GM12878 (cell line): ENCODE measurements at regions not wholly inside any gene's neighbourhood (a gene's known extent, or its start where the extent isn't known, plus 50 kb on each side); places are given as distances from the start of the nearest gene placed in this dataset.

ENCODE experiments used
- ATAC-seq: fragments of 200-7000 bp; cut with Tn5 transposase; 3 replicates; pipeline ENCODE4 v1.9.1; 2020; ENCODE audit warnings: mild to moderate bottlenecking, moderate library complexity
- BruUV-seq: library from RNA; stranded (reverse); fragments of 400-500 nt; replicated peaks from 2 replicates; lab custom pipeline; 2021; lab: Mats Ljungman, UMichigan
- CTCF ChIA-PET: fragments of 300-600 bp; sonication (Branson Sonifier 250); formaldehyde crosslinking; extraction: SDS; loops from one replicate; lab custom pipeline; 2021; ENCODE audit warnings: inconsistent platforms; lab: Yijun Ruan, JAX
- POLR2A ChIA-PET: fragments of 350-600 bp; formaldehyde crosslinking; extraction: SDS; loops from one replicate; lab custom pipeline; 2021; ENCODE audit warnings: inconsistent platforms; lab: Charles Lee
- RAD21 ChIA-PET: fragments of 300-600 bp; sonication (Branson Sonifier 250); formaldehyde crosslinking; loops from one replicate; lab custom pipeline; 2023; ENCODE audit warnings: antibody characterized with exemption; ENCODE audit not compliant: unreplicated experiment; lab: Charles Lee
- SMC1A ChIA-PET: fragments of 300-600 bp; sonication (Branson Sonifier 250); formaldehyde crosslinking; loops from one replicate; lab custom pipeline; 2023; ENCODE audit not compliant: unreplicated experiment, uncharacterized antibody; lab: Charles Lee
- DNase-seq: peaks from one replicate; pipeline ENCODE4 v3.0.0-alpha.2; 2011; ENCODE audit warnings: low read depth, low spot score
- FAIRE-seq: peaks from 3 replicates; lab custom pipeline; 2011; peaks lifted over from hg19 to GRCh38; lab: Jason Lieb, UNC
- H2AFZ ChIP-seq: 2 replicates; pipeline ENCODE4 v1.6.0; 2011; ENCODE audit warnings: low read depth, low read length, control low read depth; ENCODE audit not compliant: control insufficient read depth
- H3K27ac ChIP-seq: 2 replicates; pipeline ENCODE4 v1.5.1; 2011; ENCODE audit warnings: control low read depth; ENCODE audit not compliant: control insufficient read depth, insufficient read depth
- H3K27me3 ChIP-seq, 2 experiments: replicated peaks in 1 of 2; 2 replicates each; pipeline versions ENCODE4 v1.6.0 to v1.6.1; 2011; ENCODE audit warnings: low read length in 1 of 2; ENCODE audit not compliant: control insufficient read depth in 2 of 2, insufficient read depth in 2 of 2
- H3K36me3 ChIP-seq, 2 experiments: 2 replicates each; pipeline ENCODE4 v1.5.1; 2011; ENCODE audit warnings: low read length in 1 of 2; ENCODE audit not compliant: control insufficient read depth in 2 of 2, insufficient read depth in 2 of 2
- H3K4me1 ChIP-seq: 2 replicates; pipeline ENCODE4 v1.6.1; 2011; ENCODE audit warnings: mild to moderate bottlenecking, low read length, moderate library complexity, mixed read lengths; ENCODE audit not compliant: control insufficient read depth, insufficient read depth
- H3K4me2 ChIP-seq: 2 replicates; pipeline ENCODE4 v1.6.0; 2011; ENCODE audit warnings: control low read depth; ENCODE audit not compliant: control insufficient read depth, insufficient read depth
- H3K4me3 ChIP-seq: fragments of 200-600 bp; sonication (generic); 2 replicates; pipeline ENCODE4 v1.5.1; 2016
- H3K79me2 ChIP-seq: 2 replicates; pipeline ENCODE4 v1.6.0; 2011; ENCODE audit warnings: low read length; ENCODE audit not compliant: control insufficient read depth, insufficient read depth
- H3K9ac ChIP-seq: 2 replicates; pipeline ENCODE4 v1.8.0; 2011; ENCODE audit warnings: low read length, control low read depth, mixed read lengths; ENCODE audit not compliant: control insufficient read depth, insufficient read depth
- H3K9me3 ChIP-seq: replicated peaks from 3 replicates; pipeline ENCODE4 v1.5.1; 2011; ENCODE audit warnings: mild to moderate bottlenecking, low read length; ENCODE audit not compliant: control insufficient read depth, insufficient read depth
- H4K20me1 ChIP-seq: 2 replicates; pipeline ENCODE4 v1.6.0; 2011; ENCODE audit not compliant: control insufficient read depth, insufficient read depth
- BACH1 ChIP-seq: fragments of 450-650 bp; IDR thresholded peaks from 2 replicates; pipeline ENCODE4 v1.6.1; 2017; ENCODE audit warnings: mild to moderate bottlenecking, borderline replicate concordance
- E2F8 ChIP-seq: fragments of 450-650 bp; IDR thresholded peaks from 2 replicates; pipeline ENCODE4 v1.6.1; 2018; ENCODE audit warnings: mild to moderate bottlenecking, low read depth, moderate library complexity; ENCODE audit not compliant: partially characterized antibody
- EGR1 ChIP-seq, 2 experiments: IDR thresholded peaks; 1 replicate in 1 of 2; 2 replicates in 1 of 2; pipeline ENCODE4 v1.6.1; 2011 to 2012; ENCODE audit warnings: low read depth in 2 of 2, low read length in 2 of 2, borderline replicate concordance in 1 of 2, mild to moderate bottlenecking in 1 of 2, moderate library complexity in 1 of 2
- MEF2B ChIP-seq: fragments of 450-650 bp; IDR thresholded peaks from 2 replicates; pipeline ENCODE4 v1.6.1; 2018; ENCODE audit warnings: mild to moderate bottlenecking, moderate library complexity; ENCODE audit not compliant: partially characterized antibody, poor library complexity, severe bottlenecking
- TBL1XR1 ChIP-seq: IDR thresholded peaks from 2 replicates; pipeline ENCODE4 v1.6.1; 2012; ENCODE audit warnings: low read depth, low read length, improper control_type of control experiment
- WGBS: methylation state at CpG from one replicate; pipeline ENCODE4 v1.1.6; 2016; ENCODE audit warnings: low lambda C conversion rate; ENCODE audit not compliant: insufficient replicate concordance, insufficient coverage; ENCODE audit errors: missing lambda C conversion rate; 5-methylcytosine and 5-hydroxymethylcytosine counted together
- in situ Hi-C: fragments of 300-500 bp; cut with MboI; formaldehyde crosslinking; loops from 9 replicates; pipeline ENCODE4 v1.14.3; 2018; ENCODE audit warnings: mixed read lengths
- intact Hi-C: fragments of 100-400 bp; cut with micrococcal nuclease; formaldehyde crosslinking; loops from one replicate; pipeline ENCODE4 v1.14.2; 2022; ENCODE audit not compliant: unreplicated experiment

- no peak overlapping the region for H3K4me3 ChIP-seq
- CTCF ChIA-PET: interaction anchor here (0.5 to 3.4 kb wide), 3 partner anchors 28 to 319 kb away, joined by 3 to 16 read pairs (median 5); no protein-coding TSS in a partner anchor
- H3K27me3 ChIP-seq: no peaks in the 10 kb centered on the region
- TF ChIP-seq E2F8 (no peak), BACH1 (no peak), EGR1 (IDR thresholded peaks at IDR 0.05; ENCODE audit: borderline replicate concordance in 1 of 2, low read depth in 2 of 2, low read length in 2 of 2) (no peak), TBL1XR1 (no peak), MEF2B (peak; percentile 66)
- TF ChIP-seq, all 136 proteins: peak for 1
- SMC1A ChIA-PET: interaction anchor here (1.0 to 2.6 kb wide), 8 partner anchors 9 to 94 kb away, joined by 3 to 18 read pairs (median 4); no protein-coding TSS in a partner anchor
- Histone ChIP-seq H3K4me1 (peaks cover 10% of the 10 kb centered on the region; the same call in 1 of the 2 replicates), H3K9me3 (no peaks in the 10 kb centered on the region), H3K27ac (no peak overlapping the region), H3K79me2 (no peaks in the 10 kb centered on the region), H3K4me2 (no peak overlapping the region), H3K36me3 (no peaks in the 10 kb centered on the region), H4K20me1 (no peaks in the 10 kb centered on the region), H3K9ac (no peak overlapping the region), H2AFZ (no peak overlapping the region)
- DNase-seq: no peak
- RAD21 ChIA-PET: interaction anchor here (0.7 to 1.3 kb wide), 3 partner anchors 8 to 89 kb away, joined by 3 read pairs; no protein-coding TSS in a partner anchor
- 100% methylated on average over 1 of the region's 1 CpG for WGBS
- POLR2A ChIA-PET: interaction anchor here (0.7 to 1.3 kb wide), 3 partner anchors 21 to 145 kb away, joined by 3 to 5 read pairs (median 4); no protein-coding TSS in a partner anchor
- in situ Hi-C loops: no loop called here
- no peak for ATAC-seq
- BruUV-seq: no TSS peak
- no peak for FAIRE-seq
- intact Hi-C loops: no loop called here
These were observed 69.7 kb upstream of the UMPS start for GRCh38 chr3:124660599-124660998.
